ENCODE measurements at regions not wholly inside any gene's neighbourhood (a gene's known extent, or its start where the extent isn't known, plus 50 kb on each side); places are given as distances from the start of the nearest gene placed in this dataset.
A peak's percentile ranks its signal among the peaks of the same experiment; 100 is the strongest.
"Not testable (repeated sequence)": the region's sequence is repeated elsewhere in the genome, so short reads cannot be mapped to it uniquely, and the experiment has no call there.

GRCh38 chr20:48035961-48036731 is 250.9 kb upstream of the SULF2 start:
- H3K9me3 ChIP-seq (ENCODE audit: insufficient read depth, low read depth), result no peaks in the 10 kb centered on the region
- no peak overlapping the region for H3K4me3 ChIP-seq
- H3K4me2 ChIP-seq, result no peak overlapping the region
- TF ChIP-seq EZH2 (IDR thresholded peaks at IDR 0.05; ENCODE audit: low read depth) (no peak), CTCF (conservative IDR thresholded peaks at IDR 0.05) (no peak)
- H3K4me1 ChIP-seq (replicated peaks; ENCODE audit: insufficient read depth), result peaks cover 18% of the 10 kb centered on the region
- peaks cover 10% of the 10 kb centered on the region for H3K36me3 ChIP-seq (ENCODE audit: low read depth)
- H3K79me2 ChIP-seq (ENCODE audit: low read depth), result peaks cover 32% of the 10 kb centered on the region
- no peaks in the 10 kb centered on the region for H3K27me3 ChIP-seq (ENCODE audit: insufficient read depth, low read depth)
- H3K9me2 ChIP-seq (ENCODE audit: insufficient read depth), result no peaks in the 10 kb centered on the region
- H2AFZ ChIP-seq, result no peak overlapping the region
- intact Hi-C loops (cut with micrococcal nuclease; ENCODE audit: unreplicated experiment), result no loop called here
- DNase-seq, result peak in 1 of 2 experiments; percentile 48
- ChIA-PET POLR2A (ENCODE audit: unreplicated experiment) (interaction anchor here (0.6 kb wide), 1 partner anchor 1988 kb away, joined by 4 read pairs; no protein-coding TSS in a partner anchor), CTCF (no interaction called here)
- no TSS peak for BruUV-seq (replicated peaks)
- H3K27ac ChIP-seq, result peak overlapping the region; percentile 59
- peaks cover 23% of the 10 kb centered on the region for H3F3A ChIP-seq (ENCODE audit: insufficient read depth, low read depth)
- H4K20me1 ChIP-seq (ENCODE audit: insufficient read depth), result no peaks in the 10 kb centered on the region

- intact Hi-C loops (cut with micrococcal nuclease; ENCODE audit: unreplicated experiment), result no loop called here
- BruUV-seq (replicated peaks), result no TSS peak
- CTCF ChIA-PET, result no interaction called here
These were observed 249.5 kb upstream of the SULF2 start for GRCh38 chr20:48034751-48035150.

GRCh38 chr20:48033005-48033404 is 247.7 kb upstream of the SULF2 start:
- Histone ChIP-seq H3K36me3 (ENCODE audit: low read depth) (peaks cover 10% of the 10 kb centered on the region), H3F3A (ENCODE audit: insufficient read depth, low read depth) (peaks cover 23% of the 10 kb centered on the region), H3K79me2 (ENCODE audit: low read depth) (peaks cover 44% of the 10 kb centered on the region), H3K4me1 (replicated peaks; ENCODE audit: insufficient read depth) (peaks cover 18% of the 10 kb centered on the region)
- CTCF ChIA-PET; H3K9me3 ChIP-seq (ENCODE audit: insufficient read depth, low read depth); intact Hi-C loops (cut with micrococcal nuclease; ENCODE audit: unreplicated experiment); H3K4me3 ChIP-seq; H3K27me3 ChIP-seq (ENCODE audit: insufficient read depth, low read depth); H3K27ac ChIP-seq; BruUV-seq (replicated peaks); H3K4me2 ChIP-seq; H4K20me1 ChIP-seq (ENCODE audit: insufficient read depth); H3K9me2 ChIP-seq (ENCODE audit: insufficient read depth); DNase-seq; H2AFZ ChIP-seq: not testable (repeated sequence)
- POLR2A ChIA-PET (ENCODE audit: unreplicated experiment), result interaction anchor here (0.6 kb wide), 1 partner anchor 106 kb away, joined by 26 read pairs; no protein-coding TSS in a partner anchor

More at GRCh38 chr20:48034751-48035150, 249.5 kb upstream of the SULF2 start:
- no peaks in the 10 kb centered on the region for H3K27me3 ChIP-seq (ENCODE audit: insufficient read depth, low read depth)
- H3K9me2 ChIP-seq (ENCODE audit: insufficient read depth), result no peaks in the 10 kb centered on the region
- peak in 1 of 2 experiments; percentile 88 for DNase-seq
- peak overlapping the region; percentile 59 for H3K27ac ChIP-seq
- H3K9me3 ChIP-seq (ENCODE audit: insufficient read depth, low read depth), result no peaks in the 10 kb centered on the region
- peak overlapping the region; percentile 18; the same call in 1 of the 2 replicates for H3K4me2 ChIP-seq
- H3K4me1 ChIP-seq (replicated peaks; ENCODE audit: insufficient read depth), result peaks cover 18% of the 10 kb centered on the region
- H4K20me1 ChIP-seq (ENCODE audit: insufficient read depth), result no peaks in the 10 kb centered on the region
- peaks cover 10% of the 10 kb centered on the region for H3K36me3 ChIP-seq (ENCODE audit: low read depth)
- no peak overlapping the region for H3K4me3 ChIP-seq
- H3F3A ChIP-seq (ENCODE audit: insufficient read depth, low read depth), result peaks cover 23% of the 10 kb centered on the region
- peaks cover 29% of the 10 kb centered on the region for H3K79me2 ChIP-seq (ENCODE audit: low read depth)
- TF ChIP-seq EZH2 (IDR thresholded peaks at IDR 0.05; ENCODE audit: low read depth) (no peak), CTCF (conservative IDR thresholded peaks at IDR 0.05) (no peak)
- no peak overlapping the region for H2AFZ ChIP-seq
- POLR2A ChIA-PET (ENCODE audit: unreplicated experiment), result no interaction called here
